ENCODE measurements at regions not wholly inside any gene's neighbourhood (a gene's known extent, or its start where the extent isn't known, plus 50 kb on each side); places are given as distances from the start of the nearest gene placed in this dataset.
"Not testable (repeated sequence)": the region's sequence is repeated elsewhere in the genome, so short reads cannot be mapped to it uniquely, and the experiment has no call there.

DNA sequence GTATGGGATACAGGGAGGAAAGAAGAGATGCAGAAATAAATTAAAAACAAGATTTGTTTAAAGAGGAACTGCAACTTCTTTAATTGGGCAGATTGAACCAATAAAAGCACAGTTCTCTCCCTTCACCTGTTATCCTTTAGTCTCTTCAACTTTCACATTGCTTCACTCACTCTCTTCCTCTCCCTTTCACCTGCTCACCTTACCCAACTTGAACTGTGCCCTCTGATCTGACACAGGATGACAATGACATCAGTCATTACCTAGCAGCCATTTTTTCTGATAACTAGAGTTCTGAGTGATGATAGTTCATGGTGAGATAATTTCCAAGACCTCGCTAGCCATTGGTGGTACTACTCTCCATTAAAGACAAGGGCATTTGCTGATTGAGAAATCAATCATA lies 105.5 kb upstream of the NBPF9 start:
- TF ChIP-seq CTCF (IDR thresholded peaks at IDR 0.05); POLR2AphosphoS5 (IDR thresholded peaks at IDR 0.05; ENCODE audit: low read depth, low read length): not testable (repeated sequence)
